Endothelial cell of umbilical vein (primary cell): ENCODE measurements at regions not wholly inside any gene's neighbourhood (a gene's known extent, or its start where the extent isn't known, plus 50 kb on each side); places are given as distances from the start of the nearest gene placed in this dataset.

Experiments
- BruUV-seq: library from RNA; stranded (reverse); fragments of 400-500 nt; replicated peaks from 2 replicates; lab custom pipeline; 2021; lab: Mats Ljungman, UMichigan
- CTCF ChIA-PET: fragments of 300-600, 350-600 bp; sonication (Branson Sonifier 250); formaldehyde crosslinking; loops from one replicate; lab custom pipeline; 2021; ENCODE audit warnings: antibody characterized with exemption, inconsistent platforms; lab: Charles Lee
- POLR2A ChIA-PET: fragments of 300-600, 350-600 bp; sonication (Branson Sonifier 250); formaldehyde crosslinking; loops from one replicate; lab custom pipeline; 2021; ENCODE audit warnings: antibody characterized with exemption, inconsistent platforms; lab: Charles Lee
- DNase-seq: peaks from one replicate; pipeline ENCODE4 v3.0.0-alpha.2; 2011; ENCODE audit warnings: low read depth, low spot score
- FAIRE-seq: peaks from 2 replicates; lab custom pipeline; 2011; peaks lifted over from hg19 to GRCh38; lab: Jason Lieb, UNC
- H2AFZ ChIP-seq: 2 replicates; pipeline ENCODE4 v1.6.0; 2012; ENCODE audit warnings: low read depth, low read length, control low read depth, inconsistent platforms
- H3K27ac ChIP-seq: 2 replicates; pipeline ENCODE4 v1.5.1; 2011; ENCODE audit warnings: low read depth, mild to moderate bottlenecking, control low read depth, low read length, moderate library complexity; ENCODE audit not compliant: insufficient read depth
- H3K27me3 ChIP-seq, 2 experiments: 2 replicates each; pipeline versions ENCODE4 v1.6.0 to v1.6.1; 2011; ENCODE audit warnings: low read length in 2 of 2, mixed read lengths in 1 of 2; ENCODE audit not compliant: control insufficient read depth in 2 of 2, insufficient read depth in 2 of 2
- H3K36me3 ChIP-seq, 2 experiments: 2 replicates in 1 of 2; 3 replicates in 1 of 2; pipeline ENCODE4 v1.5.1; 2011; ENCODE audit warnings: low read length in 2 of 2, mild to moderate bottlenecking in 1 of 2, moderate library complexity in 1 of 2; ENCODE audit not compliant: control insufficient read depth in 2 of 2, insufficient read depth in 2 of 2; ENCODE audit errors: extremely low read depth in 1 of 2
- H3K4me1 ChIP-seq: 3 replicates; pipeline ENCODE4 v1.5.1; 2011; ENCODE audit warnings: mild to moderate bottlenecking, low read length; ENCODE audit not compliant: control insufficient read depth, insufficient read depth; ENCODE audit errors: extremely low read depth
- H3K4me2 ChIP-seq: 2 replicates; pipeline ENCODE4 v1.6.1; 2011; ENCODE audit warnings: low read length, control low read depth, mixed read lengths; ENCODE audit not compliant: insufficient read depth
- H3K4me3 ChIP-seq, 3 experiments: fragments of 200-600 bp in 1 of 3; sonication (generic), shearing (Covaris generic) in 1 of 3; replicated peaks in 1 of 3; 2 replicates each; pipeline ENCODE4 v1.5.1; 2011 to 2016; ENCODE audit warnings: control low read depth in 3 of 3, low read length in 3 of 3, mild to moderate bottlenecking in 2 of 3, inconsistent platforms in 1 of 3, low read depth in 1 of 3, moderate library complexity in 1 of 3; ENCODE audit not compliant: insufficient read depth in 1 of 3
- H3K79me2 ChIP-seq: 2 replicates; pipeline ENCODE4 v1.6.0; 2012; ENCODE audit warnings: low read length, inconsistent platforms; ENCODE audit not compliant: control insufficient read depth, insufficient read depth
- H3K9ac ChIP-seq: replicated peaks from 2 replicates; pipeline ENCODE3; 2011; ENCODE audit warnings: low read length, control low read depth; ENCODE audit not compliant: insufficient read depth; ENCODE audit errors: extremely low read depth
- H3K9me1 ChIP-seq: replicated peaks from 3 replicates; pipeline ENCODE4 v1.6.0; 2011; ENCODE audit warnings: mild to moderate bottlenecking, low read length; ENCODE audit not compliant: control insufficient read depth, insufficient read depth; ENCODE audit errors: extremely low read depth
- H3K9me3 ChIP-seq: replicated peaks from 2 replicates; pipeline ENCODE4 v1.5.1; 2012; ENCODE audit warnings: low read length, inconsistent platforms; ENCODE audit not compliant: control insufficient read depth, insufficient read depth
- H4K20me1 ChIP-seq: replicated peaks from 2 replicates; pipeline ENCODE3; 2011; ENCODE audit warnings: mild to moderate bottlenecking, low read length; ENCODE audit not compliant: control insufficient read depth, insufficient read depth; ENCODE audit errors: extremely low read depth
- EZH2 ChIP-seq: IDR thresholded peaks from 2 replicates; pipeline ENCODE4 v1.6.1; 2012; ENCODE audit warnings: borderline replicate concordance, low read depth, mild to moderate bottlenecking, moderate library complexity, low read length, inconsistent platforms; ENCODE audit not compliant: severe bottlenecking
- FOS ChIP-seq: IDR thresholded peaks from 2 replicates; pipeline ENCODE4 v1.6.1; 2011; ENCODE audit warnings: mild to moderate bottlenecking, low read length, moderate library complexity, borderline replicate concordance; ENCODE audit not compliant: insufficient read depth
- GATA2 ChIP-seq: IDR thresholded peaks from 2 replicates; pipeline ENCODE4 v1.7.0; 2011; ENCODE audit warnings: low read depth, mild to moderate bottlenecking, moderate library complexity, mixed read lengths, low read length; ENCODE audit not compliant: insufficient read length, insufficient read depth
- JUN ChIP-seq: IDR thresholded peaks from 2 replicates; pipeline ENCODE4 v1.6.1; 2011; ENCODE audit warnings: borderline replicate concordance, low read depth; ENCODE audit not compliant: insufficient read length, insufficient read depth
- MYC ChIP-seq: IDR thresholded peaks from one replicate; pipeline ENCODE4 v1.6.1; 2011; ENCODE audit warnings: mild to moderate bottlenecking, low read depth, low read length
- POLR2A ChIP-seq: IDR thresholded peaks from 2 replicates; pipeline ENCODE4 v1.6.1; 2012; ENCODE audit warnings: low read depth, mild to moderate bottlenecking, control low read depth, low read length
- POLR2AphosphoS5 ChIP-seq: IDR thresholded peaks from 2 replicates; pipeline ENCODE4 v1.6.1; 2012; ENCODE audit warnings: low read depth, mild to moderate bottlenecking, control low read depth, low read length, moderate library complexity; ENCODE audit not compliant: insufficient read depth
- dilution Hi-C: fragments of 300-500 bp; cut with MboI; formaldehyde crosslinking; loops from one replicate; pipeline ENCODE4 v1.15.0; 2019; ENCODE audit warnings: low sequenced_read_pairs; ENCODE audit not compliant: extremely low pct_ligation_motif_present
- intact Hi-C: fragments of 100-400 bp; cut with micrococcal nuclease; formaldehyde crosslinking; loops from one replicate; pipeline ENCODE4 v1.10.0; 2022
- TF ChIP-seq, protein P1 (sequence below): IDR thresholded peaks from 2 replicates; pipeline ENCODE4 v1.6.1; 2011; ENCODE audit not compliant: insufficient read depth, insufficient read length
- TF ChIP-seq, protein P2 (sequence below), 2 donors: IDR thresholded peaks; 1 replicate in 1 of 2; 2 replicates in 1 of 2; pipeline ENCODE4 v1.5.1; 2011; ENCODE audit warnings: low read length in 2 of 2, mild to moderate bottlenecking in 2 of 2, moderate library complexity in 2 of 2, control low read depth in 1 of 2, inconsistent platforms in 1 of 2, low read depth in 1 of 2; ENCODE audit not compliant: insufficient read depth in 1 of 2; ENCODE audit errors: extremely low read depth in 1 of 2

DNA sequence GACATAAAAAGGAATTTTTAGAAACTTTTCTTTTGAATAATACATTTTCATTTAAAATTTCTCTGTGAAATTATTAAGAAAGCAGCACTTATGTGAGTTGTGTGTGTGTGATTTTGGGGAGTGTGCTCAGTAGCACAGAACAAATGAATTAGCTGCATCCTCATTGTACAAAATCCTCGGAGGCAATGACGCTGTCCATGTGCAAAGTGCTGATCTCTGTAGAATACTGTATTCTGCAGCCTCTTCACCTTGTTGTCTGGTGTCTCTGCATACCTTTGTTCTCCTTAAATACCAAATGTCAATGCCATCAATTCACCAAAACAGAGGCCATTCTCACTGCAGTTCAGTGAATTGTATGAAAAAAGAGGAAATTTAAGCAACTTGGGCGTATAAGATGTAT is 838.4 kb downstream of the QKI start:
- intact Hi-C loops (no loop called here), dilution Hi-C loops (no loop called here)
- Histone ChIP-seq H3K4me3 (no peak overlapping the region), H4K20me1 (no peaks in the 10 kb centered on the region), H3K36me3 (no peaks in the 10 kb centered on the region), H3K9ac (no peak overlapping the region), H3K4me2 (no peak overlapping the region), H3K9me1 (no peaks in the 10 kb centered on the region), H3K27ac (no peak overlapping the region), H3K4me1 (no peaks in the 10 kb centered on the region), H3K79me2 (no peaks in the 10 kb centered on the region), H3K27me3 (no peaks in the 10 kb centered on the region), H3K9me3 (no peaks in the 10 kb centered on the region), H2AFZ (no peak overlapping the region)
- no peak for TF ChIP-seq POLR2AphosphoS5
- no peak for TF ChIP-seq JUN
- TF ChIP-seq POLR2A: no peak
- TF ChIP-seq GATA2: no peak
- no peak for TF ChIP-seq MYC
- TF ChIP-seq EZH2: no peak
- TF ChIP-seq, protein P1, sequence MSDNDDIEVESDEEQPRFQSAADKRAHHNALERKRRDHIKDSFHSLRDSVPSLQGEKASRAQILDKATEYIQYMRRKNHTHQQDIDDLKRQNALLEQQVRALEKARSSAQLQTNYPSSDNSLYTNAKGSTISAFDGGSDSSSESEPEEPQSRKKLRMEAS: no peak
- TF ChIP-seq, protein P2, sequence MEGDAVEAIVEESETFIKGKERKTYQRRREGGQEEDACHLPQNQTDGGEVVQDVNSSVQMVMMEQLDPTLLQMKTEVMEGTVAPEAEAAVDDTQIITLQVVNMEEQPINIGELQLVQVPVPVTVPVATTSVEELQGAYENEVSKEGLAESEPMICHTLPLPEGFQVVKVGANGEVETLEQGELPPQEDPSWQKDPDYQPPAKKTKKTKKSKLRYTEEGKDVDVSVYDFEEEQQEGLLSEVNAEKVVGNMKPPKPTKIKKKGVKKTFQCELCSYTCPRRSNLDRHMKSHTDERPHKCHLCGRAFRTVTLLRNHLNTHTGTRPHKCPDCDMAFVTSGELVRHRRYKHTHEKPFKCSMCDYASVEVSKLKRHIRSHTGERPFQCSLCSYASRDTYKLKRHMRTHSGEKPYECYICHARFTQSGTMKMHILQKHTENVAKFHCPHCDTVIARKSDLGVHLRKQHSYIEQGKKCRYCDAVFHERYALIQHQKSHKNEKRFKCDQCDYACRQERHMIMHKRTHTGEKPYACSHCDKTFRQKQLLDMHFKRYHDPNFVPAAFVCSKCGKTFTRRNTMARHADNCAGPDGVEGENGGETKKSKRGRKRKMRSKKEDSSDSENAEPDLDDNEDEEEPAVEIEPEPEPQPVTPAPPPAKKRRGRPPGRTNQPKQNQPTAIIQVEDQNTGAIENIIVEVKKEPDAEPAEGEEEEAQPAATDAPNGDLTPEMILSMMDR (IDR thresholded peaks at IDR 0.05; ENCODE audit: extremely low read depth in 1 of 2, insufficient read depth in 1 of 2, low read depth in 1 of 2, low read length in 2 of 2): no peak
- TF ChIP-seq FOS: no peak
- no TSS peak for BruUV-seq
- DNase-seq (no peak), FAIRE-seq (no peak)
- CTCF ChIA-PET: no interaction called here
- POLR2A ChIA-PET: no interaction called here
